ENCODE measurements at regions not wholly inside any gene's neighbourhood (a gene's known extent, or its start where the extent isn't known, plus 50 kb on each side); places are given as distances from the start of the nearest gene placed in this dataset.

- ChIA-PET CTCF (no interaction called here), POLR2A (no interaction called here)
- no peak for DNase-seq (ENCODE audit: low read depth)
- no peak for TF ChIP-seq CTCF (IDR thresholded peaks at IDR 0.05; ENCODE audit: insufficient read depth, low read depth, low read length)
- H3K4me3 ChIP-seq (ENCODE audit: low read depth, low read length) = no peak overlapping the region
- H3K36me3 ChIP-seq (ENCODE audit: control insufficient read depth, insufficient read depth, low read length) = no peaks in the 10 kb centered on the region
- H3K27me3 ChIP-seq (ENCODE audit: control insufficient read depth, insufficient read depth, low read length) = peaks cover 2% of the 10 kb centered on the region; the same call in 1 of the 2 replicates
Measured at GRCh38 chr2:23200787-23201114, 184.2 kb upstream of the KLHL29 start.

- CTCF ChIA-PET = interaction anchor here (0.7 kb wide), 1 partner anchor 204 kb away, joined by 3 read pairs; no protein-coding TSS in a partner anchor
- Histone ChIP-seq H3K27me3 (ENCODE audit: control insufficient read depth, insufficient read depth, low read length) (peaks cover 2% of the 10 kb centered on the region; the same call in 1 of the 2 replicates), H3K4me3 (ENCODE audit: low read depth, low read length) (no peak overlapping the region), H3K36me3 (ENCODE audit: control insufficient read depth, insufficient read depth, low read length) (no peaks in the 10 kb centered on the region)
- TF ChIP-seq CTCF (IDR thresholded peaks at IDR 0.05; ENCODE audit: insufficient read depth, low read depth, low read length) = no peak
- no peak for DNase-seq (ENCODE audit: low read depth)
- POLR2A ChIA-PET = no interaction called here
Measured at GRCh38 chr2:23203383-23203782, 181.6 kb upstream of the KLHL29 start.

- no peaks in the 10 kb centered on the region for H3K27me3 ChIP-seq (ENCODE audit: control insufficient read depth, insufficient read depth, low read length)
- TF ChIP-seq CTCF (IDR thresholded peaks at IDR 0.05; ENCODE audit: insufficient read depth, low read depth, low read length) = no peak
- no peak overlapping the region for H3K4me3 ChIP-seq (ENCODE audit: low read depth, low read length)
- H3K36me3 ChIP-seq (ENCODE audit: control insufficient read depth, insufficient read depth, low read length) = no peaks in the 10 kb centered on the region
- CTCF ChIA-PET = no interaction called here
- POLR2A ChIA-PET = no interaction called here
- DNase-seq (ENCODE audit: low read depth) = no peak
Measured at GRCh38 chr2:23204685-23205242, 180.2 kb upstream of the KLHL29 start.

- H3K4me3 ChIP-seq (ENCODE audit: low read depth, low read length) = no peak overlapping the region
- no peak for DNase-seq (ENCODE audit: low read depth)
- POLR2A ChIA-PET = no interaction called here
- no peaks in the 10 kb centered on the region for H3K27me3 ChIP-seq (ENCODE audit: control insufficient read depth, insufficient read depth, low read length)
- no peaks in the 10 kb centered on the region for H3K36me3 ChIP-seq (ENCODE audit: control insufficient read depth, insufficient read depth, low read length)
- TF ChIP-seq CTCF (IDR thresholded peaks at IDR 0.05; ENCODE audit: insufficient read depth, low read depth, low read length) = no peak
- CTCF ChIA-PET = interaction anchor here (0.6 to 1.5 kb wide), 3 partner anchors 8 to 25 kb away, joined by 3 to 5 read pairs (median 4); no protein-coding TSS in a partner anchor
Measured at GRCh38 chr2:23206650-23207049, 178.3 kb upstream of the KLHL29 start.

GRCh38 chr2:23207871-23208270 is 177.1 kb upstream of the KLHL29 start:
- H3K4me3 ChIP-seq (ENCODE audit: low read depth, low read length) = no peak overlapping the region
- ChIA-PET CTCF (interaction anchor here (1.5 kb wide), 1 partner anchor 9 kb away, joined by 4 read pairs; no protein-coding TSS in a partner anchor), POLR2A (no interaction called here)
- no peak for DNase-seq (ENCODE audit: low read depth)
- TF ChIP-seq CTCF (IDR thresholded peaks at IDR 0.05; ENCODE audit: insufficient read depth, low read depth, low read length) = no peak
- no peaks in the 10 kb centered on the region for H3K27me3 ChIP-seq (ENCODE audit: control insufficient read depth, insufficient read depth, low read length)
- no peaks in the 10 kb centered on the region for H3K36me3 ChIP-seq (ENCODE audit: control insufficient read depth, insufficient read depth, low read length)

Data from BJ (cell line).